ENCODE measurements at regions not wholly inside any gene's neighbourhood (a gene's known extent, or its start where the extent isn't known, plus 50 kb on each side); places are given as distances from the start of the nearest gene placed in this dataset.

- TF ChIP-seq POLR2A (IDR thresholded peaks at IDR 0.05) (no peak), CTCF (IDR thresholded peaks at IDR 0.05) (no peak), POLR2AphosphoS5 (IDR thresholded peaks at IDR 0.05) (no peak)
These were observed 414.2 kb upstream of the PDE3A start for GRCh38 chr12:19954163-19954562.

Data from sigmoid colon (tissue), 4 donors.